ENCODE measurements at regions not wholly inside any gene's neighbourhood (a gene's known extent, or its start where the extent isn't known, plus 50 kb on each side); places are given as distances from the start of the nearest gene placed in this dataset.

- no peak overlapping the region for H3K4me3 ChIP-seq (ENCODE audit: low read depth, low read length)
- no peak for DNase-seq (ENCODE audit: low read depth)
- TF ChIP-seq POLR2A (IDR thresholded peaks at IDR 0.05; ENCODE audit: extremely low read depth, insufficient read length), result no peak
- no peak for TF ChIP-seq MYC (IDR thresholded peaks at IDR 0.05; ENCODE audit: low read depth, low read length)
- no peak for TF ChIP-seq MAX (IDR thresholded peaks at IDR 0.05; ENCODE audit: low read depth, low read length)
- TF ChIP-seq CTCF (IDR thresholded peaks at IDR 0.05; ENCODE audit: low read depth, low read length), result no peak
Measured at GRCh38 chr1:83110156-83110555, 888.8 kb downstream of the TTLL7 start.

GRCh38 chr1:83109692-83110091 lies 889.2 kb downstream of the TTLL7 start:
- DNase-seq (ENCODE audit: low read depth), result no peak
- no peak overlapping the region for H3K4me3 ChIP-seq (ENCODE audit: low read depth, low read length)
- TF ChIP-seq MAX (IDR thresholded peaks at IDR 0.05; ENCODE audit: low read depth, low read length) (no peak), POLR2A (IDR thresholded peaks at IDR 0.05; ENCODE audit: extremely low read depth, insufficient read length) (no peak), MYC (IDR thresholded peaks at IDR 0.05; ENCODE audit: low read depth, low read length) (no peak), CTCF (IDR thresholded peaks at IDR 0.05; ENCODE audit: low read depth, low read length) (no peak)

GRCh38 chr1:83104558-83104957 lies 894.4 kb downstream of the TTLL7 start:
- no peak overlapping the region for H3K4me3 ChIP-seq (ENCODE audit: low read depth, low read length)
- TF ChIP-seq POLR2A (IDR thresholded peaks at IDR 0.05; ENCODE audit: extremely low read depth, insufficient read length) (no peak), CTCF (IDR thresholded peaks at IDR 0.05; ENCODE audit: low read depth, low read length) (no peak), MAX (IDR thresholded peaks at IDR 0.05; ENCODE audit: low read depth, low read length) (no peak), MYC (IDR thresholded peaks at IDR 0.05; ENCODE audit: low read depth, low read length) (no peak)
- no peak for DNase-seq (ENCODE audit: low read depth)

- no peak for DNase-seq (ENCODE audit: low read depth)
- H3K4me3 ChIP-seq (ENCODE audit: low read depth, low read length), result no peak overlapping the region
- TF ChIP-seq MAX (IDR thresholded peaks at IDR 0.05; ENCODE audit: low read depth, low read length), result no peak
- TF ChIP-seq POLR2A (IDR thresholded peaks at IDR 0.05; ENCODE audit: extremely low read depth, insufficient read length), result no peak
- TF ChIP-seq MYC (IDR thresholded peaks at IDR 0.05; ENCODE audit: low read depth, low read length), result no peak
- no peak for TF ChIP-seq CTCF (IDR thresholded peaks at IDR 0.05; ENCODE audit: low read depth, low read length)
Measured at GRCh38 chr1:83103341-83103740, 895.6 kb downstream of the TTLL7 start.

GRCh38 chr1:83102630-83103071 lies 896.3 kb downstream of the TTLL7 start:
- DNase-seq (ENCODE audit: low read depth), result no peak
- TF ChIP-seq MYC (IDR thresholded peaks at IDR 0.05; ENCODE audit: low read depth, low read length) (no peak), CTCF (IDR thresholded peaks at IDR 0.05; ENCODE audit: low read depth, low read length) (no peak), MAX (IDR thresholded peaks at IDR 0.05; ENCODE audit: low read depth, low read length) (no peak), POLR2A (IDR thresholded peaks at IDR 0.05; ENCODE audit: extremely low read depth, insufficient read length) (no peak)
- H3K4me3 ChIP-seq (ENCODE audit: low read depth, low read length), result no peak overlapping the region

GRCh38 chr1:83101406-83101805 lies 897.5 kb downstream of the TTLL7 start:
- no peak for DNase-seq (ENCODE audit: low read depth)
- TF ChIP-seq CTCF (IDR thresholded peaks at IDR 0.05; ENCODE audit: low read depth, low read length), result no peak
- TF ChIP-seq MYC (IDR thresholded peaks at IDR 0.05; ENCODE audit: low read depth, low read length), result no peak
- TF ChIP-seq POLR2A (IDR thresholded peaks at IDR 0.05; ENCODE audit: extremely low read depth, insufficient read length), result no peak
- no peak for TF ChIP-seq MAX (IDR thresholded peaks at IDR 0.05; ENCODE audit: low read depth, low read length)
- H3K4me3 ChIP-seq (ENCODE audit: low read depth, low read length), result no peak overlapping the region

Data from NB4 (cell line).